Ovary (tissue), 3 donors: ENCODE measurements at regions not wholly inside any gene's neighbourhood (a gene's known extent, or its start where the extent isn't known, plus 50 kb on each side); places are given as distances from the start of the nearest gene placed in this dataset.

Experiments
- CTCF ChIP-seq, 3 donors: fragments of 450-650 bp in 2 of 3; fragments of 200-600 bp in 1 of 3; IDR thresholded peaks; one replicate each; pipeline versions ENCODE4 v1.5.1 to v1.8.0; 2016 to 2022; ENCODE audit warnings: antibody characterized with exemption in 3 of 3, mild to moderate bottlenecking in 1 of 3
- EP300 ChIP-seq: sonication (generic); formaldehyde crosslinking; IDR thresholded peaks from one replicate; pipeline ENCODE4 v1.6.1; 2017; ENCODE audit warnings: antibody characterized with exemption
- POLR2A ChIP-seq: fragments of 450-650 bp; IDR thresholded peaks from one replicate; pipeline ENCODE4 v1.6.1; 2017; ENCODE audit warnings: antibody characterized with exemption, mild to moderate bottlenecking, moderate library complexity
- donor health status: DM: no; HTN: no; CAD: no.

- no peak for TF ChIP-seq CTCF (IDR thresholded peaks at IDR 0.05)
- no peak for TF ChIP-seq POLR2A
- no peak for TF ChIP-seq EP300
Measured at GRCh38 chr4:158099686-158100085, 73.1 kb downstream of the GASK1B start.
